ENCODE measurements at regions not wholly inside any gene's neighbourhood (a gene's known extent, or its start where the extent isn't known, plus 50 kb on each side); places are given as distances from the start of the nearest gene placed in this dataset.

DNA sequence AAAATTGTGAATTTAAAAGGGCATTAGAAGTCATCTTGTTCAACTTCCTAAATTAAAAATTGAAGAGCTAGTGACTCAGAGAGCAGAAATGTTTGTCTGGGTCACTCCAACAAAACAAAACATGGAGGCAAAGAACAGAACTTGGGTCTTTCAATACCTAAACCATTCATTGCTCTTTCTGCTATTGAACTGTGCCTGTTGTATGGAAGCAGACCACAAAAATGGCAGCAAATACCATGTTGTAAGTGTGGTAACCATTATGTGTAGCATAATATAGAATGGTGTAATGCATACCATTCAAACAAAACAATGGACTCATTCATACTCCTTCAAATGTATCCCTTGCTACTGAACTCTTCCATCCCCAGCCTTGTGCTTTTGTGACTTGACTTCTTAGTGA lies 360.2 kb upstream of the NRG3 start:
- no peak overlapping the region for H3K27ac ChIP-seq
- H3K4me3 ChIP-seq, result no peak overlapping the region
- TF ChIP-seq EZH2phosphoT487 (IDR thresholded peaks at IDR 0.05; ENCODE audit: low read depth, severe bottlenecking, unreplicated experiment), result no peak
- TF ChIP-seq, protein P1, sequence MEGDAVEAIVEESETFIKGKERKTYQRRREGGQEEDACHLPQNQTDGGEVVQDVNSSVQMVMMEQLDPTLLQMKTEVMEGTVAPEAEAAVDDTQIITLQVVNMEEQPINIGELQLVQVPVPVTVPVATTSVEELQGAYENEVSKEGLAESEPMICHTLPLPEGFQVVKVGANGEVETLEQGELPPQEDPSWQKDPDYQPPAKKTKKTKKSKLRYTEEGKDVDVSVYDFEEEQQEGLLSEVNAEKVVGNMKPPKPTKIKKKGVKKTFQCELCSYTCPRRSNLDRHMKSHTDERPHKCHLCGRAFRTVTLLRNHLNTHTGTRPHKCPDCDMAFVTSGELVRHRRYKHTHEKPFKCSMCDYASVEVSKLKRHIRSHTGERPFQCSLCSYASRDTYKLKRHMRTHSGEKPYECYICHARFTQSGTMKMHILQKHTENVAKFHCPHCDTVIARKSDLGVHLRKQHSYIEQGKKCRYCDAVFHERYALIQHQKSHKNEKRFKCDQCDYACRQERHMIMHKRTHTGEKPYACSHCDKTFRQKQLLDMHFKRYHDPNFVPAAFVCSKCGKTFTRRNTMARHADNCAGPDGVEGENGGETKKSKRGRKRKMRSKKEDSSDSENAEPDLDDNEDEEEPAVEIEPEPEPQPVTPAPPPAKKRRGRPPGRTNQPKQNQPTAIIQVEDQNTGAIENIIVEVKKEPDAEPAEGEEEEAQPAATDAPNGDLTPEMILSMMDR (IDR thresholded peaks at IDR 0.05; ENCODE audit: poor library complexity), result no peak
- no peak for TF ChIP-seq EZH2 (IDR thresholded peaks at IDR 0.05; ENCODE audit: borderline replicate concordance)
- no peaks in the 10 kb centered on the region for H4K20me1 ChIP-seq (ENCODE audit: insufficient read depth, poor library complexity, severe bottlenecking)
- H3K4me1 ChIP-seq (ENCODE audit: insufficient read depth), result no peaks in the 10 kb centered on the region
- no peaks in the 10 kb centered on the region for H3K79me2 ChIP-seq
- H3K9me3 ChIP-seq (ENCODE audit: low read depth), result no peaks in the 10 kb centered on the region
- no peak overlapping the region for H3K4me2 ChIP-seq
- no peak overlapping the region for H2AFZ ChIP-seq
- H3K36me3 ChIP-seq (replicated peaks; ENCODE audit: insufficient read depth, low read depth), result no peaks in the 10 kb centered on the region
- H3K9me2 ChIP-seq (replicated peaks; ENCODE audit: insufficient read depth), result no peaks in the 10 kb centered on the region
- no peak for DNase-seq (ENCODE audit: low spot score)
- H3K27me3 ChIP-seq, result no peaks in the 10 kb centered on the region

DNA sequence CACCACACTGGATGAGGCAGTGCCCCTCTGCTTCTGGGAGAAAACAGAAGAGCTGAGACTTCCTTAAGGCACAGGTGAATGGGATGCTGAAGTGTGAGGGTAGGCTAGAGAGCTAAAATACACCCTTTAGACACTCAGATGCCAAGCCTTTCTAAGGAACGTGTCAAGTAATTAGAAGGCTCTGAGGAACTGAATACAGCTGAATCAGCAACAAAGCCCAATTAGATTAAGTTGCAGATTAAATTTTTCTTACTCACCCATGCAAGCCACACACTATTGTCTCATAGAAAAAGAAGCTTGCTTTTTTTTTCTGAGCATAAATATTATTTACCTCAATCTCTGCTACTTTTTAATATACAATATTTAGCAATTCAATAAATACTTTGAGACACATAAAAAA lies 354.3 kb upstream of the NRG3 start:
- Histone ChIP-seq H2AFZ (no peak overlapping the region), H3K27ac (no peak overlapping the region), H3K4me2 (no peak overlapping the region), H3K79me2 (no peaks in the 10 kb centered on the region), H3K9me3 (ENCODE audit: low read depth) (no peaks in the 10 kb centered on the region), H4K20me1 (ENCODE audit: insufficient read depth, poor library complexity, severe bottlenecking) (no peaks in the 10 kb centered on the region), H3K9me2 (replicated peaks; ENCODE audit: insufficient read depth) (no peaks in the 10 kb centered on the region), H3K36me3 (replicated peaks; ENCODE audit: insufficient read depth, low read depth) (no peaks in the 10 kb centered on the region), H3K4me3 (no peak overlapping the region), H3K4me1 (ENCODE audit: insufficient read depth) (no peaks in the 10 kb centered on the region), H3K27me3 (no peaks in the 10 kb centered on the region)
- TF ChIP-seq EZH2 (IDR thresholded peaks at IDR 0.05; ENCODE audit: borderline replicate concordance), result no peak
- no peak for TF ChIP-seq EZH2phosphoT487 (IDR thresholded peaks at IDR 0.05; ENCODE audit: low read depth, severe bottlenecking, unreplicated experiment)
- TF ChIP-seq, protein P1 (IDR thresholded peaks at IDR 0.05; ENCODE audit: poor library complexity), result no peak
- 95% methylated on average over 1 of the region's 1 CpG for WGBS (ENCODE audit: low lambda C conversion rate, missing lambda C conversion rate)
- DNase-seq (ENCODE audit: low spot score), result no peak

DNA sequence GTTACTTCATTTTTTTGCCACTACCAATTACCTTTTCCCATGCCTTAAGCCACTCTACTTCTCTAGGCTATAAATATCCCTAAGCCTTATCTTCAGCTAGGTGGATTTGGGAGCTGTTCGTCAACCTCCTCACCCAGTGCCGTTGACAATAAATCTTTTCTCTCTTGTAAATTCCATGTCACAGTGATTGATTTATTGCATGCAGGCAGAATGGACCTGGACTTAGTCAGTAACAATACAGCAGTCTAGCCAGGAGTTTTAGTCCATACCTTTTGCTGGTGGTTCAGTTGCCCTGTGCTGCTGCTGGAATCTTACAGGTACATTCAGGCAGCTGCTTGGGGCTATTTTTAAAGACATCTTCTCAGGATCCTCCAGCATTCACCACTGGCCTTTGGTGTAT lies 350.5 kb upstream of the NRG3 start:
- Histone ChIP-seq H3K9me3 (ENCODE audit: low read depth) (no peaks in the 10 kb centered on the region), H4K20me1 (ENCODE audit: insufficient read depth, poor library complexity, severe bottlenecking) (no peaks in the 10 kb centered on the region), H2AFZ (no peak overlapping the region), H3K36me3 (replicated peaks; ENCODE audit: insufficient read depth, low read depth) (no peaks in the 10 kb centered on the region), H3K79me2 (no peaks in the 10 kb centered on the region), H3K27ac (no peak overlapping the region), H3K4me1 (ENCODE audit: insufficient read depth) (no peaks in the 10 kb centered on the region), H3K9me2 (replicated peaks; ENCODE audit: insufficient read depth) (no peaks in the 10 kb centered on the region), H3K4me3 (no peak overlapping the region), H3K27me3 (no peaks in the 10 kb centered on the region), H3K4me2 (no peak overlapping the region)
- TF ChIP-seq EZH2 (IDR thresholded peaks at IDR 0.05; ENCODE audit: borderline replicate concordance) (no peak), EZH2phosphoT487 (IDR thresholded peaks at IDR 0.05; ENCODE audit: low read depth, severe bottlenecking, unreplicated experiment) (no peak)
- TF ChIP-seq, protein P1 (IDR thresholded peaks at IDR 0.05; ENCODE audit: poor library complexity), result no peak
- WGBS (ENCODE audit: low lambda C conversion rate, missing lambda C conversion rate), result 15% methylated on average over 2 of the region's 2 CpGs
- peak; percentile 10 for DNase-seq (ENCODE audit: low spot score)

DNA sequence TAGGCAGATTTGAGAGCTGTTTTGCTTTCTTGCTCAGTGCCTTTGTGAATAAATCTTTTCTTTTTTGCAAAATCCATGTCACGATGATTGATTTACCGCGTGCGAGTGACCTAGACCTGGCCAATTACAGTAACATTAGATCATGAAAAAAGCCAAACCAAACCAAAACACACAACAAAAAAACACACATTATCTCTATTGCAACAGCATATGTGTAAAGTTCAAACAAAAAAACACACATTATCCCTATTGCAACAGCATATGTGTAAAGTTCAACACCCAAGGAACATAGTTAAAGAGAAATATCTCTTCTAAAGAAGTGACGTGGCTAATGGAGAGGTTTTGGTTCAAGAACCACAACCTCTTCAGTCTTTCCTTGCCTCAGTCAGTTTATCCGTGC lies 342.6 kb upstream of the NRG3 start:
- Histone ChIP-seq H4K20me1 (ENCODE audit: insufficient read depth, poor library complexity, severe bottlenecking) (no peaks in the 10 kb centered on the region), H3K27ac (no peak overlapping the region), H3K27me3 (no peaks in the 10 kb centered on the region), H2AFZ (no peak overlapping the region), H3K36me3 (replicated peaks; ENCODE audit: insufficient read depth, low read depth) (no peaks in the 10 kb centered on the region), H3K9me2 (replicated peaks; ENCODE audit: insufficient read depth) (no peaks in the 10 kb centered on the region), H3K4me1 (ENCODE audit: insufficient read depth) (no peaks in the 10 kb centered on the region), H3K4me3 (no peak overlapping the region), H3K4me2 (no peak overlapping the region), H3K79me2 (no peaks in the 10 kb centered on the region), H3K9me3 (ENCODE audit: low read depth) (no peaks in the 10 kb centered on the region)
- TF ChIP-seq EZH2 (IDR thresholded peaks at IDR 0.05; ENCODE audit: borderline replicate concordance) (no peak), EZH2phosphoT487 (IDR thresholded peaks at IDR 0.05; ENCODE audit: low read depth, severe bottlenecking, unreplicated experiment) (no peak)
- TF ChIP-seq, protein P1 (IDR thresholded peaks at IDR 0.05; ENCODE audit: poor library complexity), result no peak
- DNase-seq (ENCODE audit: low spot score), result no peak
- WGBS (ENCODE audit: low lambda C conversion rate, missing lambda C conversion rate), result 77% methylated on average over 6 of the region's 6 CpGs
